ENCODE measurements at regions not wholly inside any gene's neighbourhood (a gene's known extent, or its start where the extent isn't known, plus 50 kb on each side); places are given as distances from the start of the nearest gene placed in this dataset.

GRCh38 chr7:125568799-125569198 lies 639.2 kb upstream of the POT1 start:
- H3K27ac Mint-ChIP-seq, result no peak overlapping the region

GRCh38 chr7:125567686-125568085 lies 638.1 kb upstream of the POT1 start:
- no peak overlapping the region for H3K4me3 Mint-ChIP-seq
- no peaks in the 10 kb centered on the region for H3K4me1 Mint-ChIP-seq
- no peaks in the 10 kb centered on the region for H3K36me3 Mint-ChIP-seq
- H3K27me3 Mint-ChIP-seq, result no peaks in the 10 kb centered on the region
- no peak overlapping the region for H3K27ac Mint-ChIP-seq
- H3K9me3 Mint-ChIP-seq, result no peaks in the 10 kb centered on the region

More at GRCh38 chr7:125568799-125569198, 639.2 kb upstream of the POT1 start:
- H3K9me3 Mint-ChIP-seq, result no peaks in the 10 kb centered on the region
- H3K4me1 Mint-ChIP-seq, result no peaks in the 10 kb centered on the region
- H3K4me3 Mint-ChIP-seq, result no peak overlapping the region
- no peaks in the 10 kb centered on the region for H3K27me3 Mint-ChIP-seq
- no peaks in the 10 kb centered on the region for H3K36me3 Mint-ChIP-seq

GRCh38 chr7:125563964-125564529 lies 634.4 kb upstream of the POT1 start:
- Mint-ChIP-seq H3K9me3 (no peaks in the 10 kb centered on the region), H3K27ac (no peak overlapping the region), H3K4me3 (no peak overlapping the region), H3K27me3 (no peaks in the 10 kb centered on the region), H3K36me3 (no peaks in the 10 kb centered on the region), H3K4me1 (no peaks in the 10 kb centered on the region)

- Mint-ChIP-seq H3K27ac (no peak overlapping the region), H3K4me3 (no peak overlapping the region), H3K4me1 (no peaks in the 10 kb centered on the region), H3K36me3 (no peaks in the 10 kb centered on the region), H3K27me3 (no peaks in the 10 kb centered on the region), H3K9me3 (no peaks in the 10 kb centered on the region)
Measured at GRCh38 chr7:125563557-125563956, 633.9 kb upstream of the POT1 start.

GRCh38 chr7:125561006-125561405 lies 631.4 kb upstream of the POT1 start:
- Mint-ChIP-seq H3K27me3 (no peaks in the 10 kb centered on the region), H3K27ac (no peak overlapping the region), H3K36me3 (no peaks in the 10 kb centered on the region), H3K9me3 (no peaks in the 10 kb centered on the region), H3K4me1 (no peaks in the 10 kb centered on the region), H3K4me3 (no peak overlapping the region)

GRCh38 chr7:125559921-125560320 lies 630.3 kb upstream of the POT1 start:
- no peak overlapping the region for H3K4me3 Mint-ChIP-seq
- no peaks in the 10 kb centered on the region for H3K4me1 Mint-ChIP-seq
- H3K27me3 Mint-ChIP-seq, result no peaks in the 10 kb centered on the region
- H3K27ac Mint-ChIP-seq, result no peak overlapping the region
- H3K36me3 Mint-ChIP-seq, result no peaks in the 10 kb centered on the region
- no peaks in the 10 kb centered on the region for H3K9me3 Mint-ChIP-seq

- H3K36me3 Mint-ChIP-seq, result no peaks in the 10 kb centered on the region
- H3K27ac Mint-ChIP-seq, result no peak overlapping the region
- no peak overlapping the region for H3K4me3 Mint-ChIP-seq
- no peaks in the 10 kb centered on the region for H3K4me1 Mint-ChIP-seq
- no peaks in the 10 kb centered on the region for H3K27me3 Mint-ChIP-seq
- no peaks in the 10 kb centered on the region for H3K9me3 Mint-ChIP-seq
Measured at GRCh38 chr7:125555916-125556315, 626.3 kb upstream of the POT1 start.

GRCh38 chr7:125551008-125551407 lies 621.4 kb upstream of the POT1 start:
- Mint-ChIP-seq H3K4me3 (no peak overlapping the region), H3K9me3 (no peaks in the 10 kb centered on the region), H3K27me3 (no peaks in the 10 kb centered on the region), H3K4me1 (no peaks in the 10 kb centered on the region), H3K36me3 (no peaks in the 10 kb centered on the region), H3K27ac (no peak overlapping the region)

- Mint-ChIP-seq H3K27ac (no peak overlapping the region), H3K4me3 (no peak overlapping the region), H3K36me3 (no peaks in the 10 kb centered on the region), H3K4me1 (no peaks in the 10 kb centered on the region), H3K27me3 (no peaks in the 10 kb centered on the region), H3K9me3 (no peaks in the 10 kb centered on the region)
Measured at GRCh38 chr7:125547505-125547904, 617.9 kb upstream of the POT1 start.

- H3K27me3 Mint-ChIP-seq, result no peaks in the 10 kb centered on the region
- H3K4me3 Mint-ChIP-seq, result no peak overlapping the region
- no peak overlapping the region for H3K27ac Mint-ChIP-seq
- H3K4me1 Mint-ChIP-seq, result no peaks in the 10 kb centered on the region
- H3K9me3 Mint-ChIP-seq, result peaks cover 7% of the 10 kb centered on the region
- no peaks in the 10 kb centered on the region for H3K36me3 Mint-ChIP-seq
Measured at GRCh38 chr7:125530553-125530952, 600.9 kb upstream of the POT1 start.

- Mint-ChIP-seq H3K27ac (no peak overlapping the region), H3K36me3 (no peaks in the 10 kb centered on the region), H3K9me3 (peaks cover 7% of the 10 kb centered on the region), H3K4me1 (no peaks in the 10 kb centered on the region), H3K4me3 (no peak overlapping the region), H3K27me3 (no peaks in the 10 kb centered on the region)
Measured at GRCh38 chr7:125529249-125529648, 599.6 kb upstream of the POT1 start.

- Mint-ChIP-seq H3K9me3 (peaks cover 12% of the 10 kb centered on the region), H3K4me1 (no peaks in the 10 kb centered on the region), H3K27me3 (no peaks in the 10 kb centered on the region), H3K27ac (no peak overlapping the region), H3K4me3 (no peak overlapping the region), H3K36me3 (no peaks in the 10 kb centered on the region)
Measured at GRCh38 chr7:125526958-125527357, 597.3 kb upstream of the POT1 start.

- Mint-ChIP-seq H3K27me3 (no peaks in the 10 kb centered on the region), H3K27ac (no peak overlapping the region), H3K9me3 (peaks cover 12% of the 10 kb centered on the region), H3K36me3 (no peaks in the 10 kb centered on the region), H3K4me3 (no peak overlapping the region), H3K4me1 (no peaks in the 10 kb centered on the region)
Measured at GRCh38 chr7:125526092-125526491, 596.5 kb upstream of the POT1 start.

GRCh38 chr7:125516194-125516593 lies 586.6 kb upstream of the POT1 start:
- H3K27ac Mint-ChIP-seq, result no peak overlapping the region
- H3K36me3 Mint-ChIP-seq, result no peaks in the 10 kb centered on the region
- no peaks in the 10 kb centered on the region for H3K27me3 Mint-ChIP-seq
- H3K4me3 Mint-ChIP-seq, result no peak overlapping the region
- no peaks in the 10 kb centered on the region for H3K9me3 Mint-ChIP-seq
- no peaks in the 10 kb centered on the region for H3K4me1 Mint-ChIP-seq

- no peak overlapping the region for H3K27ac Mint-ChIP-seq
- no peak overlapping the region for H3K4me3 Mint-ChIP-seq
Measured at GRCh38 chr7:125512373-125512772, 582.7 kb upstream of the POT1 start.

GRCh38 chr7:125511310-125511709 lies 581.7 kb upstream of the POT1 start:
- H3K36me3 Mint-ChIP-seq, result no peaks in the 10 kb centered on the region
- no peaks in the 10 kb centered on the region for H3K27me3 Mint-ChIP-seq
- H3K4me1 Mint-ChIP-seq, result no peaks in the 10 kb centered on the region
- no peak overlapping the region for H3K27ac Mint-ChIP-seq
- H3K4me3 Mint-ChIP-seq, result no peak overlapping the region
- H3K9me3 Mint-ChIP-seq, result no peaks in the 10 kb centered on the region

More at GRCh38 chr7:125512373-125512772, 582.7 kb upstream of the POT1 start:
- no peaks in the 10 kb centered on the region for H3K36me3 Mint-ChIP-seq
- H3K27me3 Mint-ChIP-seq, result no peaks in the 10 kb centered on the region
- no peaks in the 10 kb centered on the region for H3K9me3 Mint-ChIP-seq
- no peaks in the 10 kb centered on the region for H3K4me1 Mint-ChIP-seq

- no peaks in the 10 kb centered on the region for H3K9me3 Mint-ChIP-seq
- no peaks in the 10 kb centered on the region for H3K27me3 Mint-ChIP-seq
- H3K27ac Mint-ChIP-seq, result no peak overlapping the region
- H3K36me3 Mint-ChIP-seq, result no peaks in the 10 kb centered on the region
- no peak overlapping the region for H3K4me3 Mint-ChIP-seq
- H3K4me1 Mint-ChIP-seq, result no peaks in the 10 kb centered on the region
Measured at GRCh38 chr7:125506331-125506730, 576.7 kb upstream of the POT1 start.
